ENCODE measurements at regions not wholly inside any gene's neighbourhood (a gene's known extent, or its start where the extent isn't known, plus 50 kb on each side); places are given as distances from the start of the nearest gene placed in this dataset.
"Not testable (repeated sequence)": the region's sequence is repeated elsewhere in the genome, so short reads cannot be mapped to it uniquely, and the experiment has no call there.

- H3K27ac ChIP-seq = no peak overlapping the region
- no peak for TF ChIP-seq CTCF (conservative IDR thresholded peaks at IDR 0.05)
These were observed 1383.5 kb upstream of the DEFB115 start for GRCh38 chr20:29873946-29874345.

- TF ChIP-seq CTCF (conservative IDR thresholded peaks at IDR 0.05) = no peak
- H3K27ac ChIP-seq = no peak overlapping the region
These were observed 1382.8 kb upstream of the DEFB115 start for GRCh38 chr20:29874476-29875202.

GRCh38 chr20:29875321-29876083 is 1382.0 kb upstream of the DEFB115 start:
- H3K27ac ChIP-seq = not testable (repeated sequence)

- H3K27ac ChIP-seq = not testable (repeated sequence)
These were observed 1381.2 kb upstream of the DEFB115 start for GRCh38 chr20:29876084-29876910.

GRCh38 chr20:29876911-29877285 is 1380.6 kb upstream of the DEFB115 start:
- TF ChIP-seq CTCF (conservative IDR thresholded peaks at IDR 0.05) = no peak

GRCh38 chr20:29877411-29878280 is 1379.8 kb upstream of the DEFB115 start:
- not testable (repeated sequence) for H3K27ac ChIP-seq

More at GRCh38 chr20:29876911-29877285, 1380.6 kb upstream of the DEFB115 start:
- no peak overlapping the region for H3K27ac ChIP-seq

GRCh38 chr20:29878281-29878741 is 1379.2 kb upstream of the DEFB115 start:
- no peak for TF ChIP-seq CTCF (conservative IDR thresholded peaks at IDR 0.05)
- no peak overlapping the region for H3K27ac ChIP-seq

GRCh38 chr20:29878777-29879442 is 1378.6 kb upstream of the DEFB115 start:
- H3K27ac ChIP-seq = no peak overlapping the region
- no peak for TF ChIP-seq CTCF (conservative IDR thresholded peaks at IDR 0.05)

GRCh38 chr20:29881107-29881506 is 1376.4 kb upstream of the DEFB115 start:
- H3K27ac ChIP-seq = not testable (repeated sequence)

GRCh38 chr20:29883514-29884219 is 1373.8 kb upstream of the DEFB115 start:
- not testable (repeated sequence) for H3K27ac ChIP-seq

GRCh38 chr20:29884322-29884721 is 1373.1 kb upstream of the DEFB115 start:
- H3K27ac ChIP-seq = not testable (repeated sequence)
